Left colon (tissue), 2 donors: ENCODE measurements at regions not wholly inside any gene's neighbourhood (a gene's known extent, or its start where the extent isn't known, plus 50 kb on each side); places are given as distances from the start of the nearest gene placed in this dataset.
"Not testable (repeated sequence)": the region's sequence is repeated elsewhere in the genome, so short reads cannot be mapped to it uniquely, and the experiment has no call there.

ENCODE experiments used
- ATAC-seq: fragments of 200-7000 bp; cut with Tn5 transposase; one replicate; pipeline ENCODE4 v1.9.1; 2020; ENCODE audit warnings: mild to moderate bottlenecking, moderate library complexity
- DNase-seq, 2 donors: peaks; one replicate each; pipeline ENCODE4 v3.0.0-alpha.2; 2020
- intact Hi-C, 2 donors: fragments of 100-400 bp; cut with DNase I in 1 of 2; cut with micrococcal nuclease in 1 of 2; formaldehyde crosslinking; loops; one replicate each; pipeline versions ENCODE4 v1.11.2 to v1.14.0; 2022; cut with DNase I, micrococcal nuclease
- donor health status: DM: no; HTN: no; CAD: no.
- donor health status: DM: yes; HTN: yes; CAD: no.

- no peak for DNase-seq
- intact Hi-C loops: no loop called here
- ATAC-seq: no peak
Measured at GRCh38 chr15:22237891-22238275, 157.6 kb downstream of the OR4M2 start.

- ATAC-seq, DNase-seq, intact Hi-C loops: not testable (repeated sequence)
Measured at GRCh38 chr15:22238276-22238958, 158.1 kb downstream of the OR4M2 start.

- ATAC-seq, DNase-seq, intact Hi-C loops: not testable (repeated sequence)
Measured at GRCh38 chr15:22238959-22239805, 158.9 kb downstream of the OR4M2 start.

GRCh38 chr15:22239806-22240180 is 159.5 kb downstream of the OR4M2 start:
- no peak for ATAC-seq
- DNase-seq: no peak
- intact Hi-C loops: no loop called here

- ATAC-seq (no peak), DNase-seq (no peak)
- intact Hi-C loops: no loop called here
Measured at GRCh38 chr15:22240403-22240802, 160.1 kb downstream of the OR4M2 start.

- no peak for DNase-seq
- intact Hi-C loops: no loop called here
- ATAC-seq: no peak
Measured at GRCh38 chr15:22240986-22241385, 160.7 kb downstream of the OR4M2 start.

- DNase-seq: no peak
- no peak for ATAC-seq
- intact Hi-C loops: no loop called here
Measured at GRCh38 chr15:22241451-22241850, 161.1 kb downstream of the OR4M2 start.

GRCh38 chr15:22242311-22242710 is 162.0 kb downstream of the OR4M2 start:
- ATAC-seq, intact Hi-C loops, DNase-seq: not testable (repeated sequence)

GRCh38 chr15:22243440-22244130 is 163.3 kb downstream of the OR4M2 start:
- intact Hi-C loops: no loop called here
- no peak for ATAC-seq
- DNase-seq: no peak

GRCh38 chr15:22249511-22249910 is 169.2 kb downstream of the OR4M2 start:
- DNase-seq, ATAC-seq, intact Hi-C loops: not testable (repeated sequence)

- intact Hi-C loops, DNase-seq, ATAC-seq: not testable (repeated sequence)
Measured at GRCh38 chr15:22250501-22251290, 170.4 kb downstream of the OR4M2 start.

- ATAC-seq: no peak
- DNase-seq: no peak
- intact Hi-C loops: no loop called here
Measured at GRCh38 chr15:22251422-22251821, 171.1 kb downstream of the OR4M2 start.

- ATAC-seq, intact Hi-C loops, DNase-seq: not testable (repeated sequence)
Measured at GRCh38 chr15:22252047-22252446, 171.7 kb downstream of the OR4M2 start.

- DNase-seq, intact Hi-C loops, ATAC-seq: not testable (repeated sequence)
Measured at GRCh38 chr15:22252521-22252920, 172.2 kb downstream of the OR4M2 start.

GRCh38 chr15:22253002-22253675 is 172.8 kb downstream of the OR4M2 start:
- ATAC-seq (peak; percentile 89), DNase-seq (peak in 1 of 2 donors; percentile 32)
- intact Hi-C loops: not testable (repeated sequence)

GRCh38 chr15:22253676-22254408 is 173.5 kb downstream of the OR4M2 start:
- no peak for ATAC-seq
- intact Hi-C loops: no loop called here
- no peak for DNase-seq

GRCh38 chr15:22254409-22255045 is 174.2 kb downstream of the OR4M2 start:
- DNase-seq, intact Hi-C loops, ATAC-seq: not testable (repeated sequence)
